Right ventricle myocardium inferior (tissue), 1 donor: ENCODE measurements at regions not wholly inside any gene's neighbourhood (a gene's known extent, or its start where the extent isn't known, plus 50 kb on each side); places are given as distances from the start of the nearest gene placed in this dataset.

ENCODE experiments used
- ATAC-seq: fragments of 200-7000 bp; cut with Tn5 transposase; one replicate; pipeline ENCODE4 v1.9.1; 2020; ENCODE audit warnings: mild to moderate bottlenecking, moderate library complexity
- DNase-seq: peaks from one replicate; pipeline ENCODE4 v3.0.0; 2021; ENCODE audit errors: missing footprints
- intact Hi-C: fragments of 100-400 bp; cut with DNase I; formaldehyde crosslinking; loops from one replicate; pipeline ENCODE4 v1.11.0; 2022
- donor health status: DM: no; HTN: yes; CAD: no; lungs with severe emphysema.

- intact Hi-C loops = no loop called here
- DNase-seq (no peak), ATAC-seq (no peak)
These were observed 76.5 kb downstream of the S1PR1 start for GRCh38 chr1:101313356-101313755.

GRCh38 chr1:101314244-101314643, 77.4 kb downstream of the S1PR1 start:
- intact Hi-C loops = no loop called here
- DNase-seq = no peak
- no peak for ATAC-seq

GRCh38 chr1:101316256-101316655, 79.4 kb downstream of the S1PR1 start:
- intact Hi-C loops = no loop called here
- ATAC-seq (no peak), DNase-seq (no peak)

- intact Hi-C loops = no loop called here
- ATAC-seq (no peak), DNase-seq (no peak)
These were observed 80.0 kb downstream of the S1PR1 start for GRCh38 chr1:101316799-101317198.

- intact Hi-C loops = no loop called here
- DNase-seq (no peak), ATAC-seq (no peak)
These were observed 80.8 kb downstream of the S1PR1 start for GRCh38 chr1:101317590-101317989.

GRCh38 chr1:101323535-101323934, 86.7 kb downstream of the S1PR1 start:
- intact Hi-C loops = no loop called here
- DNase-seq = no peak
- no peak for ATAC-seq

- no peak for DNase-seq
- ATAC-seq = no peak
These were observed 88.3 kb downstream of the S1PR1 start for GRCh38 chr1:101325144-101325543.

GRCh38 chr1:101330427-101331130, 93.8 kb downstream of the S1PR1 start:
- ATAC-seq = no peak
- no peak for DNase-seq
- intact Hi-C loops = no loop called here

More at GRCh38 chr1:101325144-101325543, 88.3 kb downstream of the S1PR1 start:
- intact Hi-C loops = no loop called here

- no peak for DNase-seq
- ATAC-seq = no peak
- intact Hi-C loops = no loop called here
These were observed 95.0 kb downstream of the S1PR1 start for GRCh38 chr1:101331794-101332193.

- no peak for DNase-seq
- no peak for ATAC-seq
- intact Hi-C loops = no loop called here
These were observed 95.8 kb downstream of the S1PR1 start for GRCh38 chr1:101332633-101333032.

GRCh38 chr1:101333186-101333585, 96.4 kb downstream of the S1PR1 start:
- intact Hi-C loops = no loop called here
- ATAC-seq = no peak
- no peak for DNase-seq

GRCh38 chr1:101337968-101338367, 101.1 kb downstream of the S1PR1 start:
- intact Hi-C loops = no loop called here
- ATAC-seq = no peak
- no peak for DNase-seq

GRCh38 chr1:101338714-101339430, 102.1 kb downstream of the S1PR1 start:
- no peak for DNase-seq
- ATAC-seq = no peak
- intact Hi-C loops = no loop called here

- ATAC-seq (no peak), DNase-seq (no peak)
- intact Hi-C loops = no loop called here
These were observed 107.9 kb downstream of the S1PR1 start for GRCh38 chr1:101344745-101345144.

GRCh38 chr1:101346419-101346818, 109.6 kb downstream of the S1PR1 start:
- intact Hi-C loops = no loop called here
- ATAC-seq (no peak), DNase-seq (no peak)

GRCh38 chr1:101356013-101356412, 119.2 kb downstream of the S1PR1 start:
- DNase-seq = no peak
- intact Hi-C loops = no loop called here
- no peak for ATAC-seq

GRCh38 chr1:101356604-101357443, 120.0 kb downstream of the S1PR1 start:
- intact Hi-C loops = loop anchor here (1.0 kb wide), 1 partner anchor 48 kb away; no protein-coding TSS in a partner anchor
- ATAC-seq (no peak), DNase-seq (no peak)

- ATAC-seq = peak; percentile 89
- DNase-seq = no peak
- intact Hi-C loops = loop anchor here (1.0 kb wide), 1 partner anchor 48 kb away; no protein-coding TSS in a partner anchor
These were observed 120.7 kb downstream of the S1PR1 start for GRCh38 chr1:101357444-101357986.

- DNase-seq (no peak), ATAC-seq (no peak)
- intact Hi-C loops = no loop called here
These were observed 123.7 kb downstream of the S1PR1 start for GRCh38 chr1:101360506-101360905.
